T-cell (primary cell): ENCODE measurements at regions not wholly inside any gene's neighbourhood (a gene's known extent, or its start where the extent isn't known, plus 50 kb on each side); places are given as distances from the start of the nearest gene placed in this dataset.

Experiments used
- ATAC-seq, 4 experiments: fragments of 200-7000 bp in 3 of 4; fragments of 150-1000 bp in 1 of 4; cut with Tn5 transposase; replicated peaks in 1 of 4; 1 replicate in 3 of 4; 2 replicates in 1 of 4; pipeline ENCODE4 v1.10.0; 2021; ENCODE audit warnings: moderate library complexity in 3 of 4, mild to moderate bottlenecking in 2 of 4, moderate number of reproducible peaks in 1 of 4
- CTCF ChIA-PET, 2 donors: fragments of 300-600 bp; sonication (Branson Sonifier 250); formaldehyde crosslinking; loops; one replicate each; lab custom pipeline; 2022; ENCODE audit warnings: antibody characterized with exemption in 2 of 2; lab: Charles Lee
- POLR2A ChIA-PET, 2 donors: fragments of 300-600 bp; sonication (Branson Sonifier 250); formaldehyde crosslinking; loops; one replicate each; lab custom pipeline; 2022; ENCODE audit warnings: antibody characterized with exemption in 2 of 2; lab: Charles Lee
- DNase-seq, 35 experiments: peaks; one replicate each; pipeline versions ENCODE4 v3.0.0 to v3.0.0-alpha.2; 2013 to 2023
- H3K27ac ChIP-seq: one replicate; pipeline ENCODE4 v1.5.1; 2013; ENCODE audit warnings: low read length
- H3K27me3 ChIP-seq, 2 experiments: replicated peaks in 1 of 2; 1 replicate in 1 of 2; 2 replicates in 1 of 2; pipeline versions ENCODE4 v1.6.1 to v1.7.0; 2013; ENCODE audit warnings: low read length in 1 of 2, mixed read lengths in 1 of 2; ENCODE audit not compliant: control insufficient read depth in 2 of 2, insufficient read depth in 2 of 2; ENCODE audit errors: extremely low read depth in 1 of 2
- H3K36me3 ChIP-seq, 2 donors: 1 replicate in 1 of 2; 2 replicates in 1 of 2; pipeline versions ENCODE4 v1.6.1 to v1.7.0; 2013; ENCODE audit warnings: low read length in 1 of 2; ENCODE audit not compliant: control insufficient read depth in 2 of 2, insufficient read depth in 1 of 2; ENCODE audit errors: extremely low read depth in 1 of 2
- H3K4me1 ChIP-seq, 2 experiments: 1 replicate in 1 of 2; 2 replicates in 1 of 2; pipeline versions ENCODE4 v1.6.1 to v1.7.0; 2013; ENCODE audit warnings: low read length in 2 of 2, mixed read lengths in 1 of 2; ENCODE audit not compliant: insufficient read depth in 2 of 2, control insufficient read depth in 1 of 2; ENCODE audit errors: extremely low read depth in 1 of 2
- H3K4me3 ChIP-seq, 2 donors: 1 replicate in 1 of 2; 2 replicates in 1 of 2; pipeline versions ENCODE4 v1.5.1 to v1.7.0; 2013; ENCODE audit warnings: mild to moderate bottlenecking in 2 of 2, low read length in 1 of 2, moderate library complexity in 1 of 2; ENCODE audit not compliant: control insufficient read depth in 1 of 2; ENCODE audit errors: extremely low read depth in 1 of 2
- H3K9me3 ChIP-seq: 2 replicates; pipeline ENCODE4 v1.7.0; 2013
- H3K27ac Mint-ChIP-seq, 2 donors: one replicate each; pipeline ENCODE4 v1.8.0; 2020 to 2021; ENCODE audit warnings: mild to moderate bottlenecking in 2 of 2, mixed read lengths in 2 of 2
- H3K27me3 Mint-ChIP-seq, 2 donors: one replicate each; pipeline ENCODE4 v1.8.0; 2021 to 2022; ENCODE audit warnings: mixed read lengths in 2 of 2
- H3K36me3 Mint-ChIP-seq: one replicate; pipeline ENCODE4 v1.8.0; 2021; ENCODE audit warnings: mixed read lengths
- H3K4me1 Mint-ChIP-seq, 3 donors: one replicate each; pipeline ENCODE4 v1.8.0; 2020 to 2022; ENCODE audit warnings: mixed read lengths in 3 of 3, mild to moderate bottlenecking in 1 of 3
- H3K4me3 Mint-ChIP-seq, 3 donors: one replicate each; pipeline ENCODE4 v1.8.0; 2020 to 2022; ENCODE audit warnings: mild to moderate bottlenecking in 3 of 3, mixed read lengths in 3 of 3, moderate library complexity in 3 of 3
- H3K9me3 Mint-ChIP-seq, 3 donors: one replicate each; pipeline ENCODE4 v1.8.0; 2020 to 2022; ENCODE audit warnings: mixed read lengths in 3 of 3
- WGBS: methylation state at CpG from one replicate; pipeline ENCODE4 v1.1.5; 2013; ENCODE audit warnings: missing lambda C conversion rate; ENCODE audit not compliant: insufficient coverage; 5-methylcytosine and 5-hydroxymethylcytosine counted together

DNA sequence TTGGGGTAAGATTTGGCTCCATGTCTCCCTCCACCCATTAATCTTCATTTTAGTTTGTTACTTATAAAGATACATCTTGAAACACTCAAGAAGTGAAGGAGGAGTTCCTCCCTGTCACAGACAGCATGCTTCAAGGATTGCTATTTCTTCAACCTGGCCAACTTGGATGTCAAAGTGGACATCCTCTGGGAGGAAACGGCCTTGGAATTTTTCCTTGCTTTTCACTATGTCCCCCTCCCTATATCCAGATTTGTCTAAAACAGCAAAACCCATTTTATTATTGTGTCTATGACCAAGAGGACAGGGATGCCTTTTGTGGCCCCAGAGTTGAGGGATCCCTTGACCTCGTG is 242.9 kb downstream of the LPIN1 start:
- no peaks in the 10 kb centered on the region for H3K4me1 Mint-ChIP-seq
- ATAC-seq (no peak), DNase-seq (no peak)
- ChIA-PET CTCF (interaction anchor here in 1 of 2 donors (0.5 kb wide), 1 partner anchor 171 kb away, joined by 4 read pairs; no protein-coding TSS in a partner anchor), POLR2A (no interaction called here)
- H3K36me3 ChIP-seq: no peaks in the 10 kb centered on the region
- peaks cover 0 to 2% (median 1%) of the 10 kb centered on the region in 3 donors for H3K9me3 Mint-ChIP-seq
- H3K4me3 Mint-ChIP-seq: no peak overlapping the region
- H3K27ac Mint-ChIP-seq: no peak overlapping the region
- no peak overlapping the region for H3K4me3 ChIP-seq
- H3K4me1 ChIP-seq: no peaks in the 10 kb centered on the region
- no peak overlapping the region for H3K27ac ChIP-seq
- no peaks in the 10 kb centered on the region for H3K9me3 ChIP-seq
- WGBS: 43% methylated on average over 1 of the region's 2 CpGs
- H3K27me3 Mint-ChIP-seq: peaks cover 0 to 11% of the 10 kb centered on the region in 2 donors
- H3K36me3 Mint-ChIP-seq: peaks cover under 1% of the 10 kb centered on the region
- H3K27me3 ChIP-seq: peaks cover 0 to 20% of the 10 kb centered on the region in 2 experiments

DNA sequence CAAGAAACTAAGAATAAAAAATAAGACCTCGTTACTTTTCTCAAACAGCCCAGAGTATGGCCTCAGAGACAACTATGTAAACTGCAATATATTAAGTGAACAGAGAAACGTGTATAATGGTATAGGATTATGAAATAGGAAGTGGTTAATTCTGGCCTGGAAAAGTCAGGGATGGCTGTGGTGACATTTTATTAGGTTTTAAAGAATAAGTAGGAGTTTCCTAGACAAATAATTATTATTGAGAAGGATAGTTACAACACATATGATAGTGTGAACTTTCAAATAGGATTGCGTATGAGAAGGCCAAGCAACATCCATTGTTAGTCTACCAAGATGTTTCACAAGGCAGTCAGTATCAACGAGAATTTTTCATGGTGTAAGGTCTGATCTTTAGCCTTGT is 244.1 kb downstream of the LPIN1 start:
- Histone ChIP-seq H3K9me3 (no peaks in the 10 kb centered on the region), H3K27ac (no peak overlapping the region), H3K4me1 (no peaks in the 10 kb centered on the region), H3K4me3 (no peak overlapping the region), H3K27me3 (peaks cover 0 to 10% of the 10 kb centered on the region in 2 experiments), H3K36me3 (no peaks in the 10 kb centered on the region)
- no peak for DNase-seq
- no peak overlapping the region for H3K4me3 Mint-ChIP-seq
- H3K9me3 Mint-ChIP-seq: peaks cover 7 to 11% (median 8%) of the 10 kb centered on the region in 3 donors
- POLR2A ChIA-PET: interaction anchor here (0.6 to 0.7 kb wide), 2 partner anchors 21 to 743 kb away, joined by 4 read pairs; no protein-coding TSS in a partner anchor
- H3K27ac Mint-ChIP-seq: no peak overlapping the region
- peaks cover 0 to 11% of the 10 kb centered on the region in 2 donors for H3K27me3 Mint-ChIP-seq
- no peaks in the 10 kb centered on the region for H3K4me1 Mint-ChIP-seq
- 80% methylated on average over 1 of the region's 4 CpGs for WGBS
- no peak for ATAC-seq
- H3K36me3 Mint-ChIP-seq: peaks cover 10% of the 10 kb centered on the region
- CTCF ChIA-PET: no interaction called here

DNA sequence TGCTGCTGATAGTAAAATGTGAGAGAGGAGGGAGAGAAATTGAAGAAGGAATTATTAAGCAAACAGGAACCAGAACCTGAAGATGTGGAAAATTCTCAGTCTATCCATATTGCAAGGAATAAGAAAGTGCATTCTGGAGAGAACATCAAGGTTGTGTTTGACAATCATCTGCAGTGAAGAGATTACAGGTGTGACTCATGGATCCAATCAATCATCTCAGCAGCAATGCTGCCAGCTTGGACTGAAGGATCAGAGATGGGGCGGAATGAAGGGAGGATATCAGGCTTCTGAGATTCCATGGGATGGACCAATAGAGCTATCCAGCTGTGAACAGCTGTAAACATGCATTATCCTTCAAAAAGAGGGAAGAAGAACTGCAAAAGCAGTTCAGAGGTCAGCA is 247.3 kb downstream of the LPIN1 start:
- DNase-seq (no peak), ATAC-seq (no peak)
- H3K9me3 ChIP-seq: no peaks in the 10 kb centered on the region
- Mint-ChIP-seq H3K27me3 (peaks cover 0 to 9% of the 10 kb centered on the region in 2 donors), H3K36me3 (peaks cover 10% of the 10 kb centered on the region), H3K27ac (no peak overlapping the region), H3K4me3 (no peak overlapping the region), H3K9me3 (peaks cover 7 to 11% (median 9%) of the 10 kb centered on the region in 3 donors), H3K4me1 (peaks cover 0 to 11% (median 11%) of the 10 kb centered on the region in 3 donors)
- 86% methylated on average over 1 of the region's 1 CpG for WGBS
- no peaks in the 10 kb centered on the region for H3K36me3 ChIP-seq
- no peaks in the 10 kb centered on the region for H3K4me1 ChIP-seq
- ChIA-PET CTCF (no interaction called here), POLR2A (no interaction called here)
- H3K27ac ChIP-seq: no peak overlapping the region
- peaks cover 0 to 7% of the 10 kb centered on the region in 2 experiments for H3K27me3 ChIP-seq
- no peak overlapping the region for H3K4me3 ChIP-seq

DNA sequence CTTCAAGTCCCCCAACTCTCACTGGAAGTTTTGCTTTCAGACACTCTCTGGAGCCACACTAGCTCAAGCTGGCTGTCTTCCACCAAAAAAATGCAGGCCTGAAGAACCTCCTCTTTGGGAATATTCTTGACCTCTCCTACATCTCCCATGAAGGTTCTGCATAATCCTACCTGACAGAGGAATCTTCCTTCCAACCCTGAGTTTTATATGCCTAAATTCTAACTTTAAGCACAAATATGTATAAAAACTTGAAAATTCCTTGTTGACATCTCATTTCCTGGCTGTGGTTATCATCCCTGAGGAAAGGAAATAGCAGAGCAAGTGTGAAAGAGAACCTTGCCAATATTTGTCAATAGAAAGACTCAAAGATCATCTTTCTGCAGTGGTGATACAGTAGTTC is 249.0 kb downstream of the LPIN1 start:
- H3K27ac ChIP-seq: no peak overlapping the region
- DNase-seq: no peak
- H3K27ac Mint-ChIP-seq: peak overlapping the region in 1 of 2 donors; percentile 43
- H3K27me3 ChIP-seq: peaks cover 0 to 5% of the 10 kb centered on the region in 2 experiments
- no peaks in the 10 kb centered on the region for H3K4me1 ChIP-seq
- no peaks in the 10 kb centered on the region for H3K9me3 ChIP-seq
- CTCF ChIA-PET: no interaction called here
- H3K36me3 ChIP-seq: no peaks in the 10 kb centered on the region
- no peak overlapping the region for H3K4me3 ChIP-seq
- peaks cover 7 to 11% (median 9%) of the 10 kb centered on the region in 3 donors for H3K9me3 Mint-ChIP-seq
- no peak for ATAC-seq
- POLR2A ChIA-PET: no interaction called here
- peaks cover 10% of the 10 kb centered on the region for H3K36me3 Mint-ChIP-seq
- peaks cover 3 to 12% of the 10 kb centered on the region in 2 donors for H3K27me3 Mint-ChIP-seq
- peaks cover 0 to 11% (median 11%) of the 10 kb centered on the region in 3 donors for H3K4me1 Mint-ChIP-seq
- no peak overlapping the region for H3K4me3 Mint-ChIP-seq

DNA sequence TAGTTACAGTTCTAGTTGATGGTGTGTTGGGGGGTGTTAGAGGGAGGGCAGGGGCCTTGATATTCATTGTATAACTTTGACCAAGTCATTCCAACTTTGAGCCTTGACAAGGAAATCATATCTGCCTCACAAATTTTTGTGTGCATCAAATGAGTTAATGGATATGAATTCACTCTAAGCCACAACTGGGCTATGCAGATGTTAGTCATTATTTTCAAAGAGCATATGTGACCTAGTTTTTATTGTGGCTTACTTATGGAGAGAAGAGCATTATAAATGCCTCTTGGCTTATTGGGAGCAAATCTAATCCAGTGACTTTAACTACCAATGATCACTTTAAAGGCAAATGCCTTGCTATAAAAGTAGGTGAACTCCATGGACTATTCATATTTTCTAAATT is 250.2 kb downstream of the LPIN1 start:
- no peak overlapping the region for H3K27ac ChIP-seq
- peaks cover 0 to 11% (median 11%) of the 10 kb centered on the region in 3 donors for H3K4me1 Mint-ChIP-seq
- DNase-seq: no peak
- no peak for ATAC-seq
- H3K36me3 Mint-ChIP-seq: peaks cover 10% of the 10 kb centered on the region
- no peaks in the 10 kb centered on the region for H3K36me3 ChIP-seq
- no peak overlapping the region for H3K4me3 ChIP-seq
- no peak overlapping the region for H3K27ac Mint-ChIP-seq
- H3K4me3 Mint-ChIP-seq: no peak overlapping the region
- ChIA-PET CTCF (no interaction called here), POLR2A (no interaction called here)
- peaks cover 3 to 22% of the 10 kb centered on the region in 2 donors for H3K27me3 Mint-ChIP-seq
- H3K9me3 ChIP-seq: no peaks in the 10 kb centered on the region
- peaks cover 0 to 5% of the 10 kb centered on the region in 2 experiments for H3K27me3 ChIP-seq
- peaks cover 7 to 11% (median 9%) of the 10 kb centered on the region in 3 donors for H3K9me3 Mint-ChIP-seq
- no peaks in the 10 kb centered on the region for H3K4me1 ChIP-seq

DNA sequence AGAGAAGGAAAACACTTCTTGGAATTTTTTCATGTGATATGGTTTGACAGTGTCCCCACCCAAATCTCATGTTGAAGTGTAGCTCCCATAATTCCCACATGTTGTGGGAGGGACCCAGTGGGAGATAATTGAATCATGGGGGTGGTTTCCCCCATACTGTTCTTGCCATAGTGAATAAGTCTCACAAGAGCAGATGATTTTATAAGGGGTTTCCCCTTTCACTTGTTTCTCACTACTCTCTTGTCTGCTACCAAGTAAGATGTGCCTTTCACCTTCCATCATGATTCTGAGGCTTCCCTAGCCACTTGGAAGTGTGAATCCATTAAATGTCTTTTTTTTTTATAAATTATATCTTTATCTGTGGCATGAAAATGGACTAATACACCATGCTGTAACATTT is 250.7 kb downstream of the LPIN1 start:
- POLR2A ChIA-PET: no interaction called here
- H3K4me1 Mint-ChIP-seq: peaks cover 0 to 14% (median 13%) of the 10 kb centered on the region in 3 donors
- ATAC-seq: no peak

DNA sequence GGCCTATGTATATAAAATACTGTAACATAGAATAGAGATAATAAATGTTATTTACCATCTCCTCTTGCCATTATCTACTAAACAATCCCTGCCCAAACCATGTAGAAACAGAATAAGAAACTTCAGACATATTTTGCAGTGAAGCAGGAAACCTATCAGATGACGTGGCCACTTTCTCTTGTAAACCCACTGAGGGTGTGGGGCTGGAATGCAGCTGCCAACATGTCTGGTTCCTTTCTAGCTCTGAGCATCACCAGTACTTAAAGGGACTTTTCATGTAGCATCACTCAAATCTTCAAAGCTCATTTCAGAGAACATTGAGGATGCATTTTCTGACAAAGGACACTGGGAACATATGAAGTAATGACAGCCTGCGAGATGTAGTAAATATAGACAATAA is 251.8 kb downstream of the LPIN1 start:
- ATAC-seq (peak in 3 of 4 experiments; percentile 27 to 68 (median 62)), DNase-seq (peak in 4 of 35 experiments; percentile 4 to 30 (median 8))
- H3K27me3 ChIP-seq: peaks cover 0 to 12% of the 10 kb centered on the region in 2 experiments
- H3K4me1 Mint-ChIP-seq: peaks cover 0 to 16% (median 13%) of the 10 kb centered on the region in 3 donors
- H3K36me3 Mint-ChIP-seq: peaks cover 10% of the 10 kb centered on the region
- CTCF ChIA-PET: no interaction called here
- H3K4me1 ChIP-seq: no peaks in the 10 kb centered on the region
- H3K9me3 Mint-ChIP-seq: peaks cover 7 to 11% (median 9%) of the 10 kb centered on the region in 3 donors
- no peaks in the 10 kb centered on the region for H3K9me3 ChIP-seq
- POLR2A ChIA-PET: no interaction called here
- no peaks in the 10 kb centered on the region for H3K36me3 ChIP-seq
- H3K27ac Mint-ChIP-seq: no peak overlapping the region
- peaks cover 3 to 28% of the 10 kb centered on the region in 2 donors for H3K27me3 Mint-ChIP-seq
- 0% methylated on average over 1 of the region's 2 CpGs for WGBS
- no peak overlapping the region for H3K27ac ChIP-seq
- H3K4me3 Mint-ChIP-seq: no peak overlapping the region
- no peak overlapping the region for H3K4me3 ChIP-seq

More for the DNA sequence above, 250.7 kb downstream of the LPIN1 start:
- Mint-ChIP-seq H3K4me3 (no peak overlapping the region), H3K27ac (no peak overlapping the region), H3K9me3 (peaks cover 7 to 11% (median 9%) of the 10 kb centered on the region in 3 donors), H3K27me3 (peaks cover 3 to 24% of the 10 kb centered on the region in 2 donors), H3K36me3 (peaks cover 10% of the 10 kb centered on the region)
- no peak overlapping the region for H3K27ac ChIP-seq
- no peak for DNase-seq
- no peaks in the 10 kb centered on the region for H3K9me3 ChIP-seq
- H3K4me3 ChIP-seq: no peak overlapping the region
- no peaks in the 10 kb centered on the region for H3K4me1 ChIP-seq
- H3K27me3 ChIP-seq: peaks cover 0 to 5% of the 10 kb centered on the region in 2 experiments
- H3K36me3 ChIP-seq: no peaks in the 10 kb centered on the region
- CTCF ChIA-PET: no interaction called here
